Fibroblast of lung (primary cell): ENCODE measurements at regions not wholly inside any gene's neighbourhood (a gene's known extent, or its start where the extent isn't known, plus 50 kb on each side); places are given as distances from the start of the nearest gene placed in this dataset.

Experiments used
- DNase-seq, 2 donors: peaks; one replicate each; pipeline versions ENCODE4 v3.0.0 to v3.0.0-alpha.2; 2010; ENCODE audit warnings: low read depth in 2 of 2
- H2AFZ ChIP-seq: 2 replicates; pipeline ENCODE4 v1.5.1; 2012; ENCODE audit warnings: low read length, control low read depth, inconsistent platforms
- H3K27ac ChIP-seq: 2 replicates; pipeline ENCODE4 v1.5.1; 2011; ENCODE audit warnings: low read length, control low read depth; ENCODE audit not compliant: insufficient read depth
- H3K27me3 ChIP-seq: 2 replicates; pipeline ENCODE4 v1.5.1; 2011; ENCODE audit warnings: mild to moderate bottlenecking, low read length; ENCODE audit not compliant: control insufficient read depth, insufficient read depth
- H3K36me3 ChIP-seq: 2 replicates; pipeline ENCODE4 v1.5.1; 2011; ENCODE audit warnings: low read length; ENCODE audit not compliant: control insufficient read depth, insufficient read depth
- H3K4me1 ChIP-seq: 2 replicates; pipeline ENCODE4 v1.5.1; 2011; ENCODE audit warnings: low read length; ENCODE audit not compliant: control insufficient read depth, insufficient read depth; ENCODE audit errors: extremely low read depth
- H3K4me2 ChIP-seq: 2 replicates; pipeline ENCODE4 v1.5.1; 2011; ENCODE audit warnings: low read length, control low read depth; ENCODE audit not compliant: insufficient read depth; ENCODE audit errors: extremely low read depth
- H3K4me3 ChIP-seq, 4 experiments: fragments of 200-600 bp in 1 of 4; sonication (generic) in 1 of 4; replicated peaks in 1 of 4; 2 replicates each; pipeline ENCODE4 v1.5.1; 2011 to 2016; ENCODE audit warnings: low read length in 4 of 4, low read depth in 3 of 4, mild to moderate bottlenecking in 3 of 4, control low read depth in 2 of 4, inconsistent platforms in 1 of 4, mixed read lengths in 1 of 4; ENCODE audit not compliant: insufficient read depth in 1 of 4; ENCODE audit errors: control extremely low read depth in 1 of 4
- H3K79me2 ChIP-seq: 2 replicates; pipeline ENCODE4 v1.5.1; 2012; ENCODE audit warnings: mild to moderate bottlenecking, low read length, inconsistent platforms; ENCODE audit not compliant: control insufficient read depth, insufficient read depth
- H3K9ac ChIP-seq: 2 replicates; pipeline ENCODE4 v1.5.1; 2011; ENCODE audit warnings: mild to moderate bottlenecking, low read length, control low read depth; ENCODE audit not compliant: insufficient read depth
- H3K9me3 ChIP-seq: 2 replicates; pipeline ENCODE4 v1.5.1; 2012; ENCODE audit warnings: low read depth, low read length; ENCODE audit not compliant: control insufficient read depth, insufficient read depth
- H4K20me1 ChIP-seq: 2 replicates; pipeline ENCODE4 v1.5.1; 2011; ENCODE audit warnings: low read length; ENCODE audit not compliant: control insufficient read depth, insufficient read depth; ENCODE audit errors: extremely low read depth
- EZH2 ChIP-seq: IDR thresholded peaks from 2 replicates; pipeline ENCODE4 v1.5.1; 2012; ENCODE audit warnings: low read length, control low read depth, mild to moderate bottlenecking; ENCODE audit errors: missing control alignments
- TF ChIP-seq, protein P1 (sequence below), 2 donors: IDR thresholded peaks in 1 of 2; conservative IDR thresholded peaks in 1 of 2; 1 replicate in 1 of 2; 2 replicates in 1 of 2; pipeline ENCODE4 v1.5.1; 2011 to 2012; ENCODE audit warnings: low read length in 2 of 2, control low read depth in 1 of 2, inconsistent platforms in 1 of 2, low read depth in 1 of 2, mild to moderate bottlenecking in 1 of 2

DNA sequence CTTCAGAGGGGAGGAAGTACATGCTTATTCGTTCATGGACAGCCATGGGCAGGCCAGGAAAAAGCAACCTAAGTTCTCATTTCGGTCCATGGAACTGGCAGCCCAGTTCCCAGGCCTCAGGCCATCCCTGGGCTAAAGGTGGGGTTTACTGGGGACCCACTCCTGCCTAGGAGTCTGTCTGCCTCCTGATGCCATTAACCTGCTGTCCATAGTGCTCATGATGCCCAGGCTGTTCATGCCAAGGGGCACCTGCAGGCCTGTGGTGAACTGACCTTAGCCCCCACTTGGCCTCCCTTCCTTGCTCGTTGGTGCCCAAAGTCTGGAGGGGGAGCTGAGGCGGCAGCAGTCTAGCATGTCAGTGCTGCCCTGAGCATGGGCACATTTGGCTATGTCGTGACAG lies 450.2 kb upstream of the MBL2 start:
- no peak overlapping the region for H3K4me2 ChIP-seq
- no peaks in the 10 kb centered on the region for H3K4me1 ChIP-seq
- no peaks in the 10 kb centered on the region for H3K36me3 ChIP-seq
- TF ChIP-seq, protein P1, sequence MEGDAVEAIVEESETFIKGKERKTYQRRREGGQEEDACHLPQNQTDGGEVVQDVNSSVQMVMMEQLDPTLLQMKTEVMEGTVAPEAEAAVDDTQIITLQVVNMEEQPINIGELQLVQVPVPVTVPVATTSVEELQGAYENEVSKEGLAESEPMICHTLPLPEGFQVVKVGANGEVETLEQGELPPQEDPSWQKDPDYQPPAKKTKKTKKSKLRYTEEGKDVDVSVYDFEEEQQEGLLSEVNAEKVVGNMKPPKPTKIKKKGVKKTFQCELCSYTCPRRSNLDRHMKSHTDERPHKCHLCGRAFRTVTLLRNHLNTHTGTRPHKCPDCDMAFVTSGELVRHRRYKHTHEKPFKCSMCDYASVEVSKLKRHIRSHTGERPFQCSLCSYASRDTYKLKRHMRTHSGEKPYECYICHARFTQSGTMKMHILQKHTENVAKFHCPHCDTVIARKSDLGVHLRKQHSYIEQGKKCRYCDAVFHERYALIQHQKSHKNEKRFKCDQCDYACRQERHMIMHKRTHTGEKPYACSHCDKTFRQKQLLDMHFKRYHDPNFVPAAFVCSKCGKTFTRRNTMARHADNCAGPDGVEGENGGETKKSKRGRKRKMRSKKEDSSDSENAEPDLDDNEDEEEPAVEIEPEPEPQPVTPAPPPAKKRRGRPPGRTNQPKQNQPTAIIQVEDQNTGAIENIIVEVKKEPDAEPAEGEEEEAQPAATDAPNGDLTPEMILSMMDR (conservative IDR thresholded peaks at IDR 0.05 in 1 of 2, IDR thresholded peaks at IDR 0.05 in 1 of 2; ENCODE audit: low read depth in 1 of 2, low read length in 2 of 2), result no peak
- no peak for TF ChIP-seq EZH2
- no peaks in the 10 kb centered on the region for H3K27me3 ChIP-seq
- no peaks in the 10 kb centered on the region for H4K20me1 ChIP-seq
- H3K4me3 ChIP-seq, result no peak overlapping the region
- no peak overlapping the region for H3K9ac ChIP-seq
- H3K79me2 ChIP-seq, result no peaks in the 10 kb centered on the region
- no peak for DNase-seq
- H2AFZ ChIP-seq, result no peak overlapping the region
- no peak overlapping the region for H3K27ac ChIP-seq
- no peaks in the 10 kb centered on the region for H3K9me3 ChIP-seq

DNA sequence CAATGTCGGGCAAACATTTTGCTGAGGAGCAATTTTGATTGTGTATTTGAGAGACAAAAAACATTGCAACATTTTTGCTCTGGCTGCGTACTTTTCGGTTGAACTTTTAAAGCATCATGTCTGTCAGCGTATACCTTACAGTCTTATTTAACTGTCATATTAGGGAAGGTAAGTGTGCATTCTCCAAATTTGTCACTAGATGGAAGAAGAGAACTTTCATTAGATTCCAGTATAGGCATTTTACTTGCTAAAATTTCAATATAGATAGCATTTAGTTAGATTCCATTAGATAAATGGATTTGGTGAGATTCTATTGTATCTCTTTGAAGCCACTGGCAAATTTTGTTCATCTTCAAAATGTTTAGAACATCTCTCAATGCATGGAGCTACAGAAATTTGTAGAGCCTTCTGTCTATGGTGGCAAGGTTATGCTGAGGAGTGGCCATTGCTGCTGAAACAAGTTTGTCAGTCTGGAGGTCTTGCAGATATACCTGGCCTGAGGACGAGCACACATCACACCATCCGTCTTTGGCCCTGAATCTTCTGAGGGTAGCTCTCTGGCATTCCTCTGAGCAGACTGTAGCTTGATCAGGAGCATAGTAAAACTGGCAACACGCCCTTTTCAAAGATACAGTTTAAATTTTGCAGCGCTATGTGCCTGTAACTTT lies 437.5 kb upstream of the MBL2 start:
- no peak overlapping the region for H3K27ac ChIP-seq
- no peaks in the 10 kb centered on the region for H3K27me3 ChIP-seq
- no peaks in the 10 kb centered on the region for H3K36me3 ChIP-seq
- no peaks in the 10 kb centered on the region for H3K9me3 ChIP-seq
- no peak overlapping the region for H2AFZ ChIP-seq
- H3K4me1 ChIP-seq, result no peaks in the 10 kb centered on the region
- no peak overlapping the region for H3K9ac ChIP-seq
- TF ChIP-seq, protein P1 (conservative IDR thresholded peaks at IDR 0.05 in 1 of 2, IDR thresholded peaks at IDR 0.05 in 1 of 2; ENCODE audit: low read depth in 1 of 2, low read length in 2 of 2), result peak in 1 of 2 donors; percentile 22
- no peak for TF ChIP-seq EZH2
- no peaks in the 10 kb centered on the region for H3K79me2 ChIP-seq
- peak; percentile 3 to 42 for DNase-seq
- H3K4me3 ChIP-seq, result no peak overlapping the region
- no peaks in the 10 kb centered on the region for H4K20me1 ChIP-seq
- no peak overlapping the region for H3K4me2 ChIP-seq

DNA sequence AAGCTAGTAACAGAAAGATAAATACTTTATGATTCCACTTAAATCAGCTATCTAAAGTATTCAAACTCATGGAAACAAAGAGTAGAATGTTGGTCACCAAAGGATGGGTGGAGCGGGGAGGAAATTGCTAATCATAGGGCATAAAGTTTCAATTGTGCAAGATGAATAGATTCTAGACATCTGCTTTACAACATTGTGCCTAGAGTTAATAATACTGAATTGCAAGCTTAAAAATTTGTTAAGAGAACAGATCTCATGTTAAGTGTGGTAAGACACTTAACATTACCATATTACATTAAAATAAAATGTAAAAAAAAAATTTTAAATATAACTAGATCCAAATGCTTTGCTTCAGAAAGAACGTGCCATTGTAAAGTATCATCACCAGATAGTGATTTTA lies 411.1 kb upstream of the MBL2 start:
- H3K4me3 ChIP-seq, result no peak overlapping the region
- no peaks in the 10 kb centered on the region for H3K36me3 ChIP-seq
- H3K27ac ChIP-seq, result no peak overlapping the region
- no peaks in the 10 kb centered on the region for H3K9me3 ChIP-seq
- no peak overlapping the region for H3K9ac ChIP-seq
- H3K27me3 ChIP-seq, result no peaks in the 10 kb centered on the region
- H4K20me1 ChIP-seq, result no peaks in the 10 kb centered on the region
- DNase-seq, result no peak
- H2AFZ ChIP-seq, result no peak overlapping the region
- no peak overlapping the region for H3K4me2 ChIP-seq
- no peaks in the 10 kb centered on the region for H3K79me2 ChIP-seq
- no peak for TF ChIP-seq EZH2
- TF ChIP-seq, protein P1 (conservative IDR thresholded peaks at IDR 0.05 in 1 of 2, IDR thresholded peaks at IDR 0.05 in 1 of 2; ENCODE audit: low read depth in 1 of 2, low read length in 2 of 2), result no peak
- H3K4me1 ChIP-seq, result no peaks in the 10 kb centered on the region
